ENCODE measurements at regions not wholly inside any gene's neighbourhood (a gene's known extent, or its start where the extent isn't known, plus 50 kb on each side); places are given as distances from the start of the nearest gene placed in this dataset.

- H3K36me3 Mint-ChIP-seq, result no peaks in the 10 kb centered on the region
- H3K27ac Mint-ChIP-seq, result no peak overlapping the region
- CTCF ChIA-PET, result no interaction called here
- no peak overlapping the region for H3K4me3 Mint-ChIP-seq
- ATAC-seq (no peak), DNase-seq (no peak)
- H3K4me1 Mint-ChIP-seq, result peaks cover 2% of the 10 kb centered on the region
- no peaks in the 10 kb centered on the region for H3K27me3 Mint-ChIP-seq
- no peaks in the 10 kb centered on the region for H3K9me3 Mint-ChIP-seq (ENCODE audit: low read depth)
Observed at GRCh38 chr6:143607168-143607567, 70.6 kb upstream of the PHACTR2 start.

- H3K27ac Mint-ChIP-seq, result no peak overlapping the region
- ATAC-seq, result no peak
- H3K9me3 Mint-ChIP-seq (ENCODE audit: low read depth), result no peaks in the 10 kb centered on the region
- CTCF ChIA-PET, result no interaction called here
- no peaks in the 10 kb centered on the region for H3K4me1 Mint-ChIP-seq
- DNase-seq, result no peak
- no peaks in the 10 kb centered on the region for H3K27me3 Mint-ChIP-seq
- H3K4me3 Mint-ChIP-seq, result no peak overlapping the region
- no peaks in the 10 kb centered on the region for H3K36me3 Mint-ChIP-seq
Observed at GRCh38 chr6:143605906-143606521, 71.8 kb upstream of the PHACTR2 start.

GRCh38 chr6:143603455-143603854 lies 74.3 kb upstream of the PHACTR2 start:
- H3K9me3 Mint-ChIP-seq (ENCODE audit: low read depth), result no peaks in the 10 kb centered on the region
- DNase-seq (no peak), ATAC-seq (no peak)
- H3K4me3 Mint-ChIP-seq, result no peak overlapping the region
- no peaks in the 10 kb centered on the region for H3K36me3 Mint-ChIP-seq
- H3K27me3 Mint-ChIP-seq, result no peaks in the 10 kb centered on the region
- CTCF ChIA-PET, result no interaction called here
- H3K27ac Mint-ChIP-seq, result no peak overlapping the region
- H3K4me1 Mint-ChIP-seq, result peaks cover 5% of the 10 kb centered on the region

GRCh38 chr6:143601504-143601903 lies 76.3 kb upstream of the PHACTR2 start:
- ATAC-seq (no peak), DNase-seq (no peak)
- H3K27ac Mint-ChIP-seq, result no peak overlapping the region
- no peaks in the 10 kb centered on the region for H3K9me3 Mint-ChIP-seq (ENCODE audit: low read depth)
- H3K27me3 Mint-ChIP-seq, result no peaks in the 10 kb centered on the region
- H3K36me3 Mint-ChIP-seq, result peaks cover 3% of the 10 kb centered on the region
- no peak overlapping the region for H3K4me3 Mint-ChIP-seq
- CTCF ChIA-PET, result no interaction called here
- peaks cover 13% of the 10 kb centered on the region for H3K4me1 Mint-ChIP-seq

- Mint-ChIP-seq H3K9me3 (ENCODE audit: low read depth) (no peaks in the 10 kb centered on the region), H3K4me3 (no peak overlapping the region), H3K4me1 (peaks cover 13% of the 10 kb centered on the region), H3K27ac (no peak overlapping the region), H3K36me3 (peaks cover 3% of the 10 kb centered on the region), H3K27me3 (no peaks in the 10 kb centered on the region)
- CTCF ChIA-PET, result interaction anchor here (0.6 to 0.8 kb wide), 3 partner anchors 25 to 500 kb away, joined by 3 read pairs; no protein-coding TSS in a partner anchor
- no peak for ATAC-seq
- no peak for DNase-seq
Observed at GRCh38 chr6:143600821-143601220, 76.9 kb upstream of the PHACTR2 start.

- ATAC-seq (peak; percentile 85), DNase-seq (peak; percentile 55)
- Mint-ChIP-seq H3K27ac (peak overlapping the region; percentile 35), H3K27me3 (no peaks in the 10 kb centered on the region), H3K36me3 (peaks cover 3% of the 10 kb centered on the region), H3K9me3 (ENCODE audit: low read depth) (no peaks in the 10 kb centered on the region), H3K4me1 (peaks cover 13% of the 10 kb centered on the region), H3K4me3 (peak overlapping the region; percentile 3)
- CTCF ChIA-PET, result interaction anchor here (1.7 kb wide), 1 partner anchor 24 kb away, joined by 4 read pairs; no protein-coding TSS in a partner anchor
Observed at GRCh38 chr6:143598466-143599080, 79.2 kb upstream of the PHACTR2 start.

- DNase-seq (no peak), ATAC-seq (no peak)
- H3K9me3 Mint-ChIP-seq (ENCODE audit: low read depth), result no peaks in the 10 kb centered on the region
- CTCF ChIA-PET, result no interaction called here
- no peaks in the 10 kb centered on the region for H3K27me3 Mint-ChIP-seq
- H3K27ac Mint-ChIP-seq, result no peak overlapping the region
- peaks cover 13% of the 10 kb centered on the region for H3K4me1 Mint-ChIP-seq
- peaks cover 3% of the 10 kb centered on the region for H3K36me3 Mint-ChIP-seq
- no peak overlapping the region for H3K4me3 Mint-ChIP-seq
Observed at GRCh38 chr6:143596866-143597265, 80.9 kb upstream of the PHACTR2 start.

- H3K27me3 Mint-ChIP-seq, result no peaks in the 10 kb centered on the region
Observed at GRCh38 chr6:143595251-143596036, 82.3 kb upstream of the PHACTR2 start.

GRCh38 chr6:143594647-143595046 lies 83.1 kb upstream of the PHACTR2 start:
- Mint-ChIP-seq H3K27ac (no peak overlapping the region), H3K9me3 (ENCODE audit: low read depth) (no peaks in the 10 kb centered on the region), H3K27me3 (no peaks in the 10 kb centered on the region), H3K4me3 (no peak overlapping the region), H3K36me3 (peaks cover 3% of the 10 kb centered on the region), H3K4me1 (peaks cover 13% of the 10 kb centered on the region)
- DNase-seq, result no peak
- no peak for ATAC-seq
- CTCF ChIA-PET, result no interaction called here

More at GRCh38 chr6:143595251-143596036, 82.3 kb upstream of the PHACTR2 start:
- no peak overlapping the region for H3K4me3 Mint-ChIP-seq
- H3K4me1 Mint-ChIP-seq, result peaks cover 13% of the 10 kb centered on the region
- no peak overlapping the region for H3K27ac Mint-ChIP-seq
- DNase-seq, result no peak
- H3K9me3 Mint-ChIP-seq (ENCODE audit: low read depth), result no peaks in the 10 kb centered on the region
- no peak for ATAC-seq
- CTCF ChIA-PET, result no interaction called here
- H3K36me3 Mint-ChIP-seq, result peaks cover 3% of the 10 kb centered on the region

GRCh38 chr6:143592335-143592734 lies 80.8 kb upstream of the FUCA2 start:
- ATAC-seq, result no peak
- Mint-ChIP-seq H3K9me3 (ENCODE audit: low read depth) (no peaks in the 10 kb centered on the region), H3K4me1 (no peaks in the 10 kb centered on the region), H3K27ac (no peak overlapping the region), H3K27me3 (no peaks in the 10 kb centered on the region), H3K4me3 (no peak overlapping the region), H3K36me3 (peaks cover 2% of the 10 kb centered on the region)
- no peak for DNase-seq
- CTCF ChIA-PET, result interaction anchor here (1.4 kb wide), 1 partner anchor 17 kb away, joined by 4 read pairs; no protein-coding TSS in a partner anchor

GRCh38 chr6:143591441-143591840 lies 79.9 kb upstream of the FUCA2 start:
- no peak for DNase-seq
- Mint-ChIP-seq H3K27ac (no peak overlapping the region), H3K4me1 (no peaks in the 10 kb centered on the region)

GRCh38 chr6:143589162-143589561 lies 77.6 kb upstream of the FUCA2 start:
- no peaks in the 10 kb centered on the region for H3K27me3 Mint-ChIP-seq
- no peak overlapping the region for H3K4me3 Mint-ChIP-seq
- no peaks in the 10 kb centered on the region for H3K9me3 Mint-ChIP-seq (ENCODE audit: low read depth)
- H3K4me1 Mint-ChIP-seq, result no peaks in the 10 kb centered on the region
- no peak for DNase-seq
- no peak for ATAC-seq
- no peaks in the 10 kb centered on the region for H3K36me3 Mint-ChIP-seq
- H3K27ac Mint-ChIP-seq, result no peak overlapping the region
- CTCF ChIA-PET, result no interaction called here

More at GRCh38 chr6:143591441-143591840, 79.9 kb upstream of the FUCA2 start:
- Mint-ChIP-seq H3K27me3 (no peaks in the 10 kb centered on the region), H3K9me3 (ENCODE audit: low read depth) (no peaks in the 10 kb centered on the region), H3K4me3 (no peak overlapping the region), H3K36me3 (no peaks in the 10 kb centered on the region)
- no peak for ATAC-seq
- CTCF ChIA-PET, result no interaction called here

- no peaks in the 10 kb centered on the region for H3K36me3 Mint-ChIP-seq
- no peaks in the 10 kb centered on the region for H3K27me3 Mint-ChIP-seq
- peaks cover 7% of the 10 kb centered on the region for H3K4me1 Mint-ChIP-seq
- no peaks in the 10 kb centered on the region for H3K9me3 Mint-ChIP-seq (ENCODE audit: low read depth)
- no peak for ATAC-seq
- CTCF ChIA-PET, result no interaction called here
- no peak overlapping the region for H3K4me3 Mint-ChIP-seq
- no peak overlapping the region for H3K27ac Mint-ChIP-seq
- DNase-seq, result no peak
Observed at GRCh38 chr6:143586557-143586956, 75.0 kb upstream of the FUCA2 start.

- Mint-ChIP-seq H3K36me3 (no peaks in the 10 kb centered on the region), H3K4me1 (peaks cover 11% of the 10 kb centered on the region), H3K9me3 (ENCODE audit: low read depth) (no peaks in the 10 kb centered on the region), H3K27ac (no peak overlapping the region), H3K4me3 (no peak overlapping the region), H3K27me3 (no peaks in the 10 kb centered on the region)
- CTCF ChIA-PET, result no interaction called here
- ATAC-seq (no peak), DNase-seq (no peak)
Observed at GRCh38 chr6:143585716-143586115, 74.2 kb upstream of the FUCA2 start.
